ENCODE measurements at regions not wholly inside any gene's neighbourhood (a gene's known extent, or its start where the extent isn't known, plus 50 kb on each side); places are given as distances from the start of the nearest gene placed in this dataset.

DNA sequence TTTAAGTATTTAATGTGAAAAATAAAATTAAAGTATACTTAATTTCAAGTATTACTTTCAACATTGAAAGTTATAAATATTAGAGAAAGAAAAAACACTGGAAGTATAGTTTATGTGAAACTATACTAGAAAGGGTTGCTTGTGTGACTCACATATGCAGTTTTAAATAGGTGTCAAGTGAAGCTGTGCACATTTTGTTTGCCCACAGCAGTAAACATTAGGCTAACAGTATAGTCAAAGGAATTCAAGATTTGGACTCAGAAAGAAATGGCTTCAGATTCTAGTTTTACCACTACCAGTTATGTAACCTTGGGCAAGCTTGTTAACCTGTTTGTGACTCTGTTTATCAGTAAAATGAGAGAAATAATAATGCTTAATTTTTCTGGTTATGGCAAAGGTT is 148.2 kb downstream of the FAM47B start:
- TF ChIP-seq, protein P1, sequence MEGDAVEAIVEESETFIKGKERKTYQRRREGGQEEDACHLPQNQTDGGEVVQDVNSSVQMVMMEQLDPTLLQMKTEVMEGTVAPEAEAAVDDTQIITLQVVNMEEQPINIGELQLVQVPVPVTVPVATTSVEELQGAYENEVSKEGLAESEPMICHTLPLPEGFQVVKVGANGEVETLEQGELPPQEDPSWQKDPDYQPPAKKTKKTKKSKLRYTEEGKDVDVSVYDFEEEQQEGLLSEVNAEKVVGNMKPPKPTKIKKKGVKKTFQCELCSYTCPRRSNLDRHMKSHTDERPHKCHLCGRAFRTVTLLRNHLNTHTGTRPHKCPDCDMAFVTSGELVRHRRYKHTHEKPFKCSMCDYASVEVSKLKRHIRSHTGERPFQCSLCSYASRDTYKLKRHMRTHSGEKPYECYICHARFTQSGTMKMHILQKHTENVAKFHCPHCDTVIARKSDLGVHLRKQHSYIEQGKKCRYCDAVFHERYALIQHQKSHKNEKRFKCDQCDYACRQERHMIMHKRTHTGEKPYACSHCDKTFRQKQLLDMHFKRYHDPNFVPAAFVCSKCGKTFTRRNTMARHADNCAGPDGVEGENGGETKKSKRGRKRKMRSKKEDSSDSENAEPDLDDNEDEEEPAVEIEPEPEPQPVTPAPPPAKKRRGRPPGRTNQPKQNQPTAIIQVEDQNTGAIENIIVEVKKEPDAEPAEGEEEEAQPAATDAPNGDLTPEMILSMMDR (IDR thresholded peaks at IDR 0.05), result no peak
- DNase-seq (ENCODE audit: low spot score in 2 of 2), result no peak

GRCh38 chrX:35098419-35098818 is 155.8 kb downstream of the FAM47B start:
- no peak for DNase-seq (ENCODE audit: low spot score in 2 of 2)
- H3K27me3 ChIP-seq, result no peaks in the 10 kb centered on the region
- no peaks in the 10 kb centered on the region for H3K4me1 ChIP-seq
- intact Hi-C loops (cut with DNase I), result no loop called here
- H3K9me3 ChIP-seq, result peaks cover 0 to 7% of the 10 kb centered on the region in 2 donors
- no peaks in the 10 kb centered on the region for H3K36me3 ChIP-seq
- TF ChIP-seq, protein P1 (IDR thresholded peaks at IDR 0.05), result no peak
- H3K4me3 ChIP-seq, result no peak overlapping the region
- no peak overlapping the region for H3K27ac ChIP-seq

More for the DNA sequence above, 148.2 kb downstream of the FAM47B start:
- Histone ChIP-seq H3K9me3 (peaks cover 0 to 7% of the 10 kb centered on the region in 2 donors), H3K4me3 (no peak overlapping the region), H3K4me1 (no peaks in the 10 kb centered on the region), H3K27me3 (no peaks in the 10 kb centered on the region), H3K27ac (no peak overlapping the region), H3K36me3 (no peaks in the 10 kb centered on the region)
- intact Hi-C loops (cut with DNase I), result no loop called here

DNA sequence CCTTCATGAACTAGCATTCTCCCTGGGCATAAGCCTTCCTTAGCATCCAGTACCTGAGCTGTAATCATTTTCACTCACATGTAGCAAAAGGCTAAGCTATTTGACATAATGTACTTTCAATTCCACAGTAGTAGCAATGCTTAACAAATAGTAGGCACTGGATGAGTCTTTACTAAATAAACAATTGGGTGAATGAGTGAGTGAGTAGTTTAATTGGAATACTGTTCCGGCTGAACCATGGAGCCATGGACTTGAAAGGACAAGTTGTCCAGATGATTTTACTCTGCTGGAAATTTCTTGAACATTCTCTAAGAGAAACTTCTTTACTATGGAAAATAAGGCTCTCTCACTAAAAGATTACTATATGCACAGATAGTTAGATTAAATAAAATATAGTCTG is 159.3 kb downstream of the FAM47B start:
- Histone ChIP-seq H3K9me3 (no peaks in the 10 kb centered on the region), H3K4me3 (no peak overlapping the region), H3K27ac (no peak overlapping the region), H3K4me1 (no peaks in the 10 kb centered on the region), H3K36me3 (no peaks in the 10 kb centered on the region), H3K27me3 (no peaks in the 10 kb centered on the region)
- intact Hi-C loops (cut with DNase I), result no loop called here
- TF ChIP-seq, protein P1 (IDR thresholded peaks at IDR 0.05), result no peak
- no peak for DNase-seq (ENCODE audit: low spot score in 2 of 2)

- Histone ChIP-seq H3K4me3 (no peak overlapping the region), H3K9me3 (no peaks in the 10 kb centered on the region), H3K4me1 (no peaks in the 10 kb centered on the region), H3K27ac (no peak overlapping the region), H3K36me3 (no peaks in the 10 kb centered on the region), H3K27me3 (no peaks in the 10 kb centered on the region)
- TF ChIP-seq, protein P1 (IDR thresholded peaks at IDR 0.05), result no peak
- no peak for DNase-seq (ENCODE audit: low spot score in 2 of 2)
- intact Hi-C loops (cut with DNase I), result no loop called here
These were observed 162.0 kb downstream of the FAM47B start for GRCh38 chrX:35104626-35105025.

- intact Hi-C loops (cut with DNase I), result no loop called here
- H3K27me3 ChIP-seq, result no peaks in the 10 kb centered on the region
- H3K36me3 ChIP-seq, result no peaks in the 10 kb centered on the region
- no peak overlapping the region for H3K27ac ChIP-seq
- H3K4me1 ChIP-seq, result no peaks in the 10 kb centered on the region
- no peak overlapping the region for H3K4me3 ChIP-seq
- TF ChIP-seq, protein P1 (IDR thresholded peaks at IDR 0.05), result no peak
- peaks cover 0 to 14% of the 10 kb centered on the region in 2 donors for H3K9me3 ChIP-seq
- no peak for DNase-seq (ENCODE audit: low spot score in 2 of 2)
These were observed 172.6 kb downstream of the FAM47B start for GRCh38 chrX:35115205-35115604.

DNA sequence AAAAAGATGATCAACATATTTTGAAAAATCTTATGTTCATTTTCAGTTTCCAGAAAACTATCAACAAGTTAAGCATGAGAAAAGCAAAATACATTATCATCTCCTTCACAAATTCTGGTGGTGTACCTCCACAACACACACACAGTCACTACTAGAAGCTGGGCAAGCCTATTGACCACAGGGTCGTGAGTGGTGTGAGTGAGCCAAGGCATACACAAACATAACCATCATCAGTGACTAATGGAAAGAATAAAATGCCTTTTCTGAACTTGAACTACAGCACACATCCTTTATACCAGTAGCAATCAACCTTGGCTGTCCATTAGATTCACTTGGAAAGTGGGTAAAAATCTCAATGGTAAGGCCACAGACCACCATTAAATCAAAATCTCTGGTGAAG is 180.2 kb downstream of the FAM47B start:
- Histone ChIP-seq H3K9me3 (no peaks in the 10 kb centered on the region), H3K36me3 (no peaks in the 10 kb centered on the region), H3K27me3 (no peaks in the 10 kb centered on the region), H3K4me1 (no peaks in the 10 kb centered on the region), H3K27ac (no peak overlapping the region), H3K4me3 (no peak overlapping the region)
- no peak for DNase-seq (ENCODE audit: low spot score in 2 of 2)
- intact Hi-C loops (cut with DNase I), result no loop called here
- TF ChIP-seq, protein P1 (IDR thresholded peaks at IDR 0.05), result no peak

All from ascending aorta (tissue), 2 donors.